ENCODE measurements at regions not wholly inside any gene's neighbourhood (a gene's known extent, or its start where the extent isn't known, plus 50 kb on each side); places are given as distances from the start of the nearest gene placed in this dataset.
A peak's percentile ranks its signal among the peaks of the same experiment; 100 is the strongest.

GRCh38 chr5:100430268-100431195 lies 104.6 kb upstream of the FAM174A start:
- peak in 1 of 2 donors; percentile 86 for TF ChIP-seq CTCF (IDR thresholded peaks at IDR 0.05)
- TF ChIP-seq POLR2A (IDR thresholded peaks at IDR 0.05), result no peak
- no peak for TF ChIP-seq EP300 (IDR thresholded peaks at IDR 0.05)
